ENCODE measurements at regions not wholly inside any gene's neighbourhood (a gene's known extent, or its start where the extent isn't known, plus 50 kb on each side); places are given as distances from the start of the nearest gene placed in this dataset.

- Histone ChIP-seq H3K4me3 (ENCODE audit: low read depth, low read length) (no peak overlapping the region), H3K36me3 (ENCODE audit: control insufficient read depth, insufficient read depth, low read length) (no peaks in the 10 kb centered on the region), H3K4me1 (ENCODE audit: control insufficient read depth, insufficient read depth, low read length) (no peaks in the 10 kb centered on the region), H3K9ac (ENCODE audit: low read depth, low read length) (no peak overlapping the region), H3K9me3 (ENCODE audit: control insufficient read depth, insufficient read depth, low read length) (no peaks in the 10 kb centered on the region), H3K27me3 (ENCODE audit: control insufficient read depth, insufficient read depth, low read length) (no peaks in the 10 kb centered on the region)
These were observed 215.4 kb downstream of the OMA1 start for GRCh38 chr1:58331156-58331555.

DNA sequence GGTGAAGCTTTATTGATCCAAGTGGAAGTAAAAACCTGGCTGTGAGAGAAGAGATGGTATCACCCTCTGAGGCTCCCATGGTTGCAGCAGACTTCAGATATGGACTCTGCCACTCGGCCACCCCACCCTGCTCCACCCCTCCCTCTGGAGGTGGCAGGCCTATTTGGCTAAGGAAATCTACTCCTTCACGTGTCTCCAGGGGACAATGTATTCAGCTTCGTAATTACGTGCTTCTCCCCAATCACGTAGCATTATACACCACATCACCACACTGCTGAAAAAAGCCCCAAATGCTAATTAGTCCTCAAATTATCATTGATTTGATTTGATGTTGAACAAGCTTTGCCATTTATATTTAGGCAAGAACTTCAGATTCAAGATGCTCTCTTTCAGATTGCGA lies 220.7 kb downstream of the OMA1 start:
- Histone ChIP-seq H3K4me1 (ENCODE audit: control insufficient read depth, insufficient read depth, low read length) (no peaks in the 10 kb centered on the region), H3K36me3 (ENCODE audit: control insufficient read depth, insufficient read depth, low read length) (no peaks in the 10 kb centered on the region), H3K4me3 (ENCODE audit: low read depth, low read length) (no peak overlapping the region), H3K9ac (ENCODE audit: low read depth, low read length) (no peak overlapping the region), H3K27me3 (ENCODE audit: control insufficient read depth, insufficient read depth, low read length) (no peaks in the 10 kb centered on the region), H3K9me3 (ENCODE audit: control insufficient read depth, insufficient read depth, low read length) (peaks cover 6% of the 10 kb centered on the region)

DNA sequence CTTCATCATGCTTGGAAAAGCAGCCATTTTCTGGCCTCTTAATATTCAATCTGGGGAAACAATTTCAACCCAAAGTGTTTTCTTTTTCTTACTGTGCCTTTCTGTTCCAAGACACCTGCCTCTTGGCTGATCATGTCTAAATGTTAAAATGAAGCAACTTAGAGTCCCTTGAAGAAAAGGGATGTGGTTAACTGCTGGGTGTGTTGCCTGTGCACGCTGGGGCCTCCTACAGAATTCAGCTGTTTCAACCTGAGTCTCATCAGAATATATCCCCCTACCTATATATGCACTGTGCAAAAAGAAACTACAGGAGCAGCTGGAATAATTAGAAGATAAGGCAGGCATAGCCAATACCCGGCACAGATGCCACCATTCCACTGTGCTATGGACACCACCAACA lies 222.0 kb downstream of the OMA1 start:
- Histone ChIP-seq H3K27me3 (ENCODE audit: control insufficient read depth, insufficient read depth, low read length) (no peaks in the 10 kb centered on the region), H3K4me1 (ENCODE audit: control insufficient read depth, insufficient read depth, low read length) (no peaks in the 10 kb centered on the region), H3K9me3 (ENCODE audit: control insufficient read depth, insufficient read depth, low read length) (peaks cover 7% of the 10 kb centered on the region), H3K4me3 (ENCODE audit: low read depth, low read length) (no peak overlapping the region), H3K36me3 (ENCODE audit: control insufficient read depth, insufficient read depth, low read length) (no peaks in the 10 kb centered on the region), H3K9ac (ENCODE audit: low read depth, low read length) (no peak overlapping the region)

DNA sequence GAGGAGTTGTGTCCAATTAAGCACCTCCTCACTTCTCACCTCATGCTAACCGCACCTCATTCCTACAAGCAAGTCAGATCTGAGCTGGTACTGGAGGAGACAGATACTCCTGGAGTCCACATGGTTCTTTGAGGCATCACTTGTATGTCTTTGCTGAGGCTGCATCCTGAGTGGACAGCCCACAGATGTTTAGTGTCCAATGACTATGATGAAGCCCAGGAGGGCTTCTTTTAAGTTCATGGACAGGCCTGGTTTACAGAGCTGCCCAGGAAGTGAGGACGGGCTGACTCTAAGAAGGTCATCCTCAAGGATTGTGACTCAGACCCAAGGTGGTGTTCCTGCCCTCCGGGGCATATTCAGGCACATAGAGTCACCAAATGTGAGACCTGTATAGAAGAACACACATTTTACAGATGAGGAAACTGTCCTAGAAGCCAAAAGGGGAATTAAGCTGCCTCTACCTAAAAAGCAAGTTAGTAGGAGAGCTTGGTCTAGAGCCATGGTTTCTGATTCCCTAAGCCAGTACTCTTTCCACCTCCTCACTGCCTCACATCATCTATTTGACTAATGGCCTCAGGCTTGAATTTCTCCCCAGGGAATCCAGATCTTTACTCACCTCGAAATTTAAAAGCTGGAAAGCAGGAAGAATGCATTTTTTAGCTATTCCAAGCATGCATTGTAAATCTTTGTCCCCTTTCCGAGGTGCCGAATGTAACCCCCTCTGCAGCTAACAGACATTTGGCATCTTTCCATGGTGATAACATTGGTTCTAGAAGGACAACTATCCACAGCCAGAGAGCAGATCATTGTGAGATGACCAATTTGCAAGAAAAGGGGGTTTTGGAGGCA lies 228.1 kb downstream of the OMA1 start:
- Histone ChIP-seq H3K4me1 (ENCODE audit: control insufficient read depth, insufficient read depth, low read length) (no peaks in the 10 kb centered on the region), H3K9me3 (ENCODE audit: control insufficient read depth, insufficient read depth, low read length) (peaks cover 7% of the 10 kb centered on the region), H3K27me3 (ENCODE audit: control insufficient read depth, insufficient read depth, low read length) (no peaks in the 10 kb centered on the region), H3K4me3 (ENCODE audit: low read depth, low read length) (no peak overlapping the region), H3K9ac (ENCODE audit: low read depth, low read length) (no peak overlapping the region), H3K36me3 (ENCODE audit: control insufficient read depth, insufficient read depth, low read length) (no peaks in the 10 kb centered on the region)

DNA sequence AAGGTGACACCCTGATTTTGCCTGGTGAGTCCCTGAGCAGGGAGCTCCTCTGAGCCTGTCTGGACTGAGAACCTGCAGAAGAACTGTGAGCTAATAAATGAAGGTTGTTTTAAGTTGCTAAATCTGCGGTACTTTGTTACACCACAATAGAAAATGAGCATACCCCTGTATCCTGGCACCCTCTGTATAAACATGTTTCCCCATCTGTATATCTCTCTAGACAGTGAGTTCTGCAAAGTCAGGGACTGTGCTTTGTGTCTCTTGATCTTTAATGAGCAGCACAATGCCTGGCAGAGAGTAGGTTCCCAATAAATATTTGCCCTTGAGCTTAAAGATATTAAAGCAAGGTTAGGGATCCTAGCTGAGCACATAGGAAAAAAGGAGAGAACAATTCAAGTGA lies 228.8 kb downstream of the OMA1 start:
- H3K9ac ChIP-seq (ENCODE audit: low read depth, low read length), result no peak overlapping the region
- H3K27me3 ChIP-seq (ENCODE audit: control insufficient read depth, insufficient read depth, low read length), result no peaks in the 10 kb centered on the region
- no peaks in the 10 kb centered on the region for H3K36me3 ChIP-seq (ENCODE audit: control insufficient read depth, insufficient read depth, low read length)
- no peaks in the 10 kb centered on the region for H3K4me1 ChIP-seq (ENCODE audit: control insufficient read depth, insufficient read depth, low read length)
- H3K9me3 ChIP-seq (ENCODE audit: control insufficient read depth, insufficient read depth, low read length), result peaks cover 7% of the 10 kb centered on the region
- H3K4me3 ChIP-seq (ENCODE audit: low read depth, low read length), result no peak overlapping the region

DNA sequence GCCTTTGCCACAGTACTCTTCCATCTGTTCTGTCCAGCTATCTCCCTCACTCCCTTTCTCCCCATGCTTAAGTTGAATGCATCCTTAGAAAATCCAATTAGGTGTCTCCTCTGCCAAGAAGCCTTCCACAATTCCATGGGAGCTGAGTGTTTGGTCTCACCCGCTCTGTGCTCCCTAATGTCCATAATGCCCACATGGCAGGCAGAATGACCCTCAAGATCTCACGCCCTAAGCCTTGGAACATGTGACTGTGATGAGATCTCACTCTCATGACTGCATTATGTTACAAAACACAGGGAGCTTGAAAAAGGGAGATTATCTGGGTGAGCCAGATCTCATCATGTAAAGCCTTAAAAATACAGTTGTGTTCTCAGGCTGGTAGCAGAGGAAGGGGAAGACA lies 229.4 kb downstream of the OMA1 start:
- Histone ChIP-seq H3K9me3 (ENCODE audit: control insufficient read depth, insufficient read depth, low read length) (peaks cover 7% of the 10 kb centered on the region), H3K36me3 (ENCODE audit: control insufficient read depth, insufficient read depth, low read length) (no peaks in the 10 kb centered on the region), H3K9ac (ENCODE audit: low read depth, low read length) (no peak overlapping the region), H3K4me1 (ENCODE audit: control insufficient read depth, insufficient read depth, low read length) (no peaks in the 10 kb centered on the region), H3K4me3 (ENCODE audit: low read depth, low read length) (no peak overlapping the region), H3K27me3 (ENCODE audit: control insufficient read depth, insufficient read depth, low read length) (no peaks in the 10 kb centered on the region)

- Histone ChIP-seq H3K4me3 (ENCODE audit: low read depth, low read length) (no peak overlapping the region), H3K4me1 (ENCODE audit: control insufficient read depth, insufficient read depth, low read length) (no peaks in the 10 kb centered on the region), H3K36me3 (ENCODE audit: control insufficient read depth, insufficient read depth, low read length) (no peaks in the 10 kb centered on the region), H3K9ac (ENCODE audit: low read depth, low read length) (no peak overlapping the region), H3K27me3 (ENCODE audit: control insufficient read depth, insufficient read depth, low read length) (no peaks in the 10 kb centered on the region), H3K9me3 (ENCODE audit: control insufficient read depth, insufficient read depth, low read length) (peaks cover 4% of the 10 kb centered on the region)
These were observed 230.4 kb downstream of the OMA1 start for GRCh38 chr1:58316141-58316540.

DNA sequence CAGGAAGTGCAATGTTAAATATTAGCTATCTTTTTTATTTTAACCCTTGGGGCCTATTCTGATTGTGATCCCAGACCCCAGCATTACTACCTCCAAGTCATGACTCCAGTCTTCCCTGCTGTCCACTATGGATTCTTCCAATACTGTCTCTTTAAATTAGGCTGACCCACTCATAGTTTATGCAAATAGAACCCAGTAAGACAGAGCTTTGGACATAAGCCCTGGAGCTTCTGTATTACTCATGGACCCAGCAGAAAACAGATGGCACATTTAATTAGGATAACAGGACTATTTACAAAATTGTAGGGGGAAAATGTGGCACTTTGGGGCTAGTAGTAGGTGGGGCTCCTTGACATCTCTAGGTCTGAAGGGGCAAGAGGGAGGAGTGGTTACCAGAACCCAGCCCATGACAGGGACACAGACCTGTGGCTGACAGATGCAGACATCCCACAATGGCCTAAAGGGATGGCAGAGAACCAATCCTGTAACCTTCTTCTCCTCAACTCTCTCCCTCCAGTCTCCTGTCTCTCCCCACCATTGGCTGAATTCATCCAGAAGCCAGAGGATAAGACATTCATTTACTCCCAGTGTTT lies 233.5 kb downstream of the OMA1 start:
- Histone ChIP-seq H3K9me3 (ENCODE audit: control insufficient read depth, insufficient read depth, low read length) (no peaks in the 10 kb centered on the region), H3K36me3 (ENCODE audit: control insufficient read depth, insufficient read depth, low read length) (no peaks in the 10 kb centered on the region), H3K9ac (ENCODE audit: low read depth, low read length) (no peak overlapping the region), H3K27me3 (ENCODE audit: control insufficient read depth, insufficient read depth, low read length) (no peaks in the 10 kb centered on the region), H3K4me3 (ENCODE audit: low read depth, low read length) (no peak overlapping the region), H3K4me1 (ENCODE audit: control insufficient read depth, insufficient read depth, low read length) (peaks cover 8% of the 10 kb centered on the region)

- H3K4me1 ChIP-seq (ENCODE audit: control insufficient read depth, insufficient read depth, low read length), result peaks cover 12% of the 10 kb centered on the region
- no peaks in the 10 kb centered on the region for H3K9me3 ChIP-seq (ENCODE audit: control insufficient read depth, insufficient read depth, low read length)
- no peak overlapping the region for H3K9ac ChIP-seq (ENCODE audit: low read depth, low read length)
- H3K36me3 ChIP-seq (ENCODE audit: control insufficient read depth, insufficient read depth, low read length), result no peaks in the 10 kb centered on the region
- no peak overlapping the region for H3K4me3 ChIP-seq (ENCODE audit: low read depth, low read length)
- no peaks in the 10 kb centered on the region for H3K27me3 ChIP-seq (ENCODE audit: control insufficient read depth, insufficient read depth, low read length)
These were observed 234.1 kb downstream of the OMA1 start for GRCh38 chr1:58312461-58312860.

GRCh38 chr1:58310881-58311280 lies 235.6 kb downstream of the OMA1 start:
- no peaks in the 10 kb centered on the region for H3K9me3 ChIP-seq (ENCODE audit: control insufficient read depth, insufficient read depth, low read length)

GRCh38 chr1:58310469-58310868 lies 236.1 kb downstream of the OMA1 start:
- Histone ChIP-seq H3K4me1 (ENCODE audit: control insufficient read depth, insufficient read depth, low read length) (peaks cover 12% of the 10 kb centered on the region), H3K9me3 (ENCODE audit: control insufficient read depth, insufficient read depth, low read length) (no peaks in the 10 kb centered on the region), H3K27me3 (ENCODE audit: control insufficient read depth, insufficient read depth, low read length) (no peaks in the 10 kb centered on the region), H3K36me3 (ENCODE audit: control insufficient read depth, insufficient read depth, low read length) (no peaks in the 10 kb centered on the region), H3K9ac (ENCODE audit: low read depth, low read length) (no peak overlapping the region), H3K4me3 (ENCODE audit: low read depth, low read length) (no peak overlapping the region)

More at GRCh38 chr1:58310881-58311280, 235.6 kb downstream of the OMA1 start:
- H3K9ac ChIP-seq (ENCODE audit: low read depth, low read length), result no peak overlapping the region
- H3K27me3 ChIP-seq (ENCODE audit: control insufficient read depth, insufficient read depth, low read length), result no peaks in the 10 kb centered on the region
- H3K36me3 ChIP-seq (ENCODE audit: control insufficient read depth, insufficient read depth, low read length), result no peaks in the 10 kb centered on the region
- peaks cover 12% of the 10 kb centered on the region for H3K4me1 ChIP-seq (ENCODE audit: control insufficient read depth, insufficient read depth, low read length)
- H3K4me3 ChIP-seq (ENCODE audit: low read depth, low read length), result no peak overlapping the region

DNA sequence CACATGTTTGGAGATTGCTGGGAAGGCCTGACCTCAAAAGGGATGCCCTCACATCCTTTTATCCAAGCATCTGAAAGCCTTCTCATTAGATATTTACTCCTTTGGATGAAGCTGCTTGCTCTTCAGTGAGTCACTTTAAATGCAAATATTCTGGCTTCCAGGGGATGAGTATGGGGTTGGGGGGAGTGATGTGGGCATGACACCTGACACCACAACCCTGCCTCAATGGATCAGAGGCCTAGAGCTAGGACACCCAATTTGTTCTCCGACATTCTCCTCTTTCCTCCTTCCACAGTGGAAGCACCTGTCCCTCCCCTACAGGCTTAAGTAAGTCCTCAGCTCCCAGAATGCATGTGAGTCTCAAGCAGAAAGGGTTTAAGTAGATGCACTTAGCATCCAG lies 238.3 kb downstream of the OMA1 start:
- Histone ChIP-seq H3K4me3 (ENCODE audit: low read depth, low read length) (no peak overlapping the region), H3K9ac (ENCODE audit: low read depth, low read length) (no peak overlapping the region), H3K9me3 (ENCODE audit: control insufficient read depth, insufficient read depth, low read length) (no peaks in the 10 kb centered on the region), H3K27me3 (ENCODE audit: control insufficient read depth, insufficient read depth, low read length) (no peaks in the 10 kb centered on the region), H3K4me1 (ENCODE audit: control insufficient read depth, insufficient read depth, low read length) (peaks cover 12% of the 10 kb centered on the region), H3K36me3 (ENCODE audit: control insufficient read depth, insufficient read depth, low read length) (no peaks in the 10 kb centered on the region)
